Panc1 (cell line): ENCODE measurements at regions not wholly inside any gene's neighbourhood (a gene's known extent, or its start where the extent isn't known, plus 50 kb on each side); places are given as distances from the start of the nearest gene placed in this dataset.

Source experiments
- ATAC-seq: fragments of 200-7000 bp; cut with Tn5 transposase; 2 replicates; pipeline ENCODE4 v1.9.1; 2020; ENCODE audit warnings: mild to moderate bottlenecking, moderate library complexity
- BruUV-seq: library from RNA; stranded (reverse); fragments of 400-500 nt; replicated peaks from 2 replicates; lab custom pipeline; 2021; lab: Mats Ljungman, UMichigan
- CTCF ChIA-PET: fragments of 300-600 bp; sonication (Branson Sonifier 250); formaldehyde crosslinking; loops from one replicate; lab custom pipeline; 2022; ENCODE audit warnings: antibody characterized with exemption; lab: Charles Lee
- POLR2A ChIA-PET: fragments of 300-600 bp; sonication (Branson Sonifier 250); formaldehyde crosslinking; loops from one replicate; lab custom pipeline; 2022; ENCODE audit warnings: antibody characterized with exemption; lab: Charles Lee
- DNase-seq: peaks from one replicate; pipeline ENCODE4 v3.0.0-alpha.2; 2010; ENCODE audit warnings: low read depth, low spot score
- H3K27ac ChIP-seq: 2 replicates; pipeline ENCODE4 v1.5.1; 2011; ENCODE audit warnings: mild to moderate bottlenecking, low read length, inconsistent platforms
- H3K27me3 ChIP-seq: fragments of 200-500 bp; sonication (Bioruptor generic); 2 replicates; pipeline ENCODE4 v1.6.0; 2014; ENCODE audit warnings: low read length, inconsistent platforms; ENCODE audit not compliant: control insufficient read depth, insufficient read depth
- H3K36me3 ChIP-seq: fragments of 200-500 bp; sonication (Bioruptor generic); 2 replicates; pipeline ENCODE4 v1.5.1; 2014; ENCODE audit warnings: inconsistent platforms, mild to moderate bottlenecking, low read length, moderate library complexity; ENCODE audit not compliant: control insufficient read depth, insufficient read depth
- H3K4me1 ChIP-seq: 2 replicates; pipeline ENCODE4 v1.5.1; 2011; ENCODE audit warnings: inconsistent platforms, mild to moderate bottlenecking, low read length, moderate library complexity; ENCODE audit not compliant: control insufficient read depth, insufficient read depth
- H3K4me3 ChIP-seq, 2 experiments: 2 replicates each; pipeline ENCODE4 v1.5.1; 2011 to 2012; ENCODE audit warnings: low read depth in 2 of 2, low read length in 2 of 2, mild to moderate bottlenecking in 2 of 2, inconsistent platforms in 1 of 2, moderate library complexity in 1 of 2
- H3K9me3 ChIP-seq: fragments of 200-500 bp; sonication (Bioruptor generic); 2 replicates; pipeline ENCODE4 v1.5.1; 2014; ENCODE audit warnings: low read depth, mild to moderate bottlenecking, inconsistent platforms, low read length, moderate library complexity; ENCODE audit not compliant: control insufficient read depth, insufficient read depth
- POLR2AphosphoS5 ChIP-seq: IDR thresholded peaks from 2 replicates; pipeline ENCODE4 v1.6.1; 2012; ENCODE audit warnings: mild to moderate bottlenecking, low read depth, low read length, moderate library complexity
- SIN3A ChIP-seq: IDR thresholded peaks from 2 replicates; pipeline ENCODE4 v1.6.1; 2012; ENCODE audit warnings: low read depth, mild to moderate bottlenecking, low read length, moderate library complexity, borderline replicate concordance; ENCODE audit not compliant: insufficient read depth
- TCF7L2 ChIP-seq: IDR thresholded peaks from 2 replicates; pipeline ENCODE4 v1.6.1; 2011; ENCODE audit warnings: mild to moderate bottlenecking, low read depth, low read length, inconsistent platforms
- in situ Hi-C: cut with HindIII; loops from 2 replicates; pipeline ENCODE4 v1.10.0; 2016; ENCODE audit warnings: low sequenced_read_pairs, low pct_unique_long_range_greater_than_20kb
- intact Hi-C: fragments of 100-400 bp; cut with micrococcal nuclease; formaldehyde crosslinking; loops from one replicate; pipeline ENCODE4 v1.10.0; 2022; ENCODE audit not compliant: unreplicated experiment
- TF ChIP-seq, protein P1 (sequence below), 2 experiments: IDR thresholded peaks; 2 replicates each; pipeline ENCODE4 v1.6.1; 2011 to 2012; ENCODE audit warnings: low read depth in 2 of 2, control low read depth in 1 of 2, low read length in 1 of 2, mild to moderate bottlenecking in 1 of 2, moderate library complexity in 1 of 2; ENCODE audit not compliant: insufficient read depth in 1 of 2
- TF ChIP-seq, protein P2 (sequence below): fragments of 450-650 bp; IDR thresholded peaks from 2 replicates; pipeline ENCODE4 v1.5.1; 2017; ENCODE audit warnings: mild to moderate bottlenecking

DNA sequence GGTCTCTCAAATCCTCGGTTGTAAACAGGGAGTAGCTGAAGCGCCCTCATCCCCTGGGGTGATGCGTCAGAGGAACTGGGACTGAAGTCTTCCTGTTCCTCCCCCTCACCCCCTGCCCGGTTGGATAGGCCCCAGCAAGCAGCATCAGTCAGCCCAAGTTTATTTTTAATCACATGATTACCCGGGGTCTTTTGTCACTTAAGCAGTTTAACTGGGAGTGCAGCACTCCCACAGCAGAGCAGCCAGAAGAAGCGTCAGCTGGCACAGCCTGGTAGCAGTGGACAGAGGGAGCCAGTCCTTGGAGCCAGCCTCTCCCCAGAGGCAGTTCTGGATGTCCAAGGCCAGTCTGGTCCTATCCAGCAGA is 342.1 kb downstream of the CTTN start:
- in situ Hi-C loops (no loop called here), intact Hi-C loops (no loop called here)
- no peak overlapping the region for H3K4me3 ChIP-seq
- no peak for DNase-seq
- BruUV-seq = no TSS peak
- POLR2A ChIA-PET = no interaction called here
- H3K27ac ChIP-seq = no peak overlapping the region
- H3K9me3 ChIP-seq = no peaks in the 10 kb centered on the region
- H3K4me1 ChIP-seq = no peaks in the 10 kb centered on the region
- no peak for ATAC-seq
- H3K27me3 ChIP-seq = no peaks in the 10 kb centered on the region; the same call in 1 of the 2 replicates
- H3K36me3 ChIP-seq = no peaks in the 10 kb centered on the region
- TF ChIP-seq, protein P1, sequence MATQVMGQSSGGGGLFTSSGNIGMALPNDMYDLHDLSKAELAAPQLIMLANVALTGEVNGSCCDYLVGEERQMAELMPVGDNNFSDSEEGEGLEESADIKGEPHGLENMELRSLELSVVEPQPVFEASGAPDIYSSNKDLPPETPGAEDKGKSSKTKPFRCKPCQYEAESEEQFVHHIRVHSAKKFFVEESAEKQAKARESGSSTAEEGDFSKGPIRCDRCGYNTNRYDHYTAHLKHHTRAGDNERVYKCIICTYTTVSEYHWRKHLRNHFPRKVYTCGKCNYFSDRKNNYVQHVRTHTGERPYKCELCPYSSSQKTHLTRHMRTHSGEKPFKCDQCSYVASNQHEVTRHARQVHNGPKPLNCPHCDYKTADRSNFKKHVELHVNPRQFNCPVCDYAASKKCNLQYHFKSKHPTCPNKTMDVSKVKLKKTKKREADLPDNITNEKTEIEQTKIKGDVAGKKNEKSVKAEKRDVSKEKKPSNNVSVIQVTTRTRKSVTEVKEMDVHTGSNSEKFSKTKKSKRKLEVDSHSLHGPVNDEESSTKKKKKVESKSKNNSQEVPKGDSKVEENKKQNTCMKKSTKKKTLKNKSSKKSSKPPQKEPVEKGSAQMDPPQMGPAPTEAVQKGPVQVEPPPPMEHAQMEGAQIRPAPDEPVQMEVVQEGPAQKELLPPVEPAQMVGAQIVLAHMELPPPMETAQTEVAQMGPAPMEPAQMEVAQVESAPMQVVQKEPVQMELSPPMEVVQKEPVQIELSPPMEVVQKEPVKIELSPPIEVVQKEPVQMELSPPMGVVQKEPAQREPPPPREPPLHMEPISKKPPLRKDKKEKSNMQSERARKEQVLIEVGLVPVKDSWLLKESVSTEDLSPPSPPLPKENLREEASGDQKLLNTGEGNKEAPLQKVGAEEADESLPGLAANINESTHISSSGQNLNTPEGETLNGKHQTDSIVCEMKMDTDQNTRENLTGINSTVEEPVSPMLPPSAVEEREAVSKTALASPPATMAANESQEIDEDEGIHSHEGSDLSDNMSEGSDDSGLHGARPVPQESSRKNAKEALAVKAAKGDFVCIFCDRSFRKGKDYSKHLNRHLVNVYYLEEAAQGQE (IDR thresholded peaks at IDR 0.05; ENCODE audit: insufficient read depth in 1 of 2, low read depth in 2 of 2, low read length in 1 of 2) = no peak
- TF ChIP-seq SIN3A = no peak
- TF ChIP-seq, protein P2, sequence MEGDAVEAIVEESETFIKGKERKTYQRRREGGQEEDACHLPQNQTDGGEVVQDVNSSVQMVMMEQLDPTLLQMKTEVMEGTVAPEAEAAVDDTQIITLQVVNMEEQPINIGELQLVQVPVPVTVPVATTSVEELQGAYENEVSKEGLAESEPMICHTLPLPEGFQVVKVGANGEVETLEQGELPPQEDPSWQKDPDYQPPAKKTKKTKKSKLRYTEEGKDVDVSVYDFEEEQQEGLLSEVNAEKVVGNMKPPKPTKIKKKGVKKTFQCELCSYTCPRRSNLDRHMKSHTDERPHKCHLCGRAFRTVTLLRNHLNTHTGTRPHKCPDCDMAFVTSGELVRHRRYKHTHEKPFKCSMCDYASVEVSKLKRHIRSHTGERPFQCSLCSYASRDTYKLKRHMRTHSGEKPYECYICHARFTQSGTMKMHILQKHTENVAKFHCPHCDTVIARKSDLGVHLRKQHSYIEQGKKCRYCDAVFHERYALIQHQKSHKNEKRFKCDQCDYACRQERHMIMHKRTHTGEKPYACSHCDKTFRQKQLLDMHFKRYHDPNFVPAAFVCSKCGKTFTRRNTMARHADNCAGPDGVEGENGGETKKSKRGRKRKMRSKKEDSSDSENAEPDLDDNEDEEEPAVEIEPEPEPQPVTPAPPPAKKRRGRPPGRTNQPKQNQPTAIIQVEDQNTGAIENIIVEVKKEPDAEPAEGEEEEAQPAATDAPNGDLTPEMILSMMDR = no peak
- TF ChIP-seq TCF7L2 = no peak
- TF ChIP-seq POLR2AphosphoS5 = no peak
- CTCF ChIA-PET = no interaction called here

DNA sequence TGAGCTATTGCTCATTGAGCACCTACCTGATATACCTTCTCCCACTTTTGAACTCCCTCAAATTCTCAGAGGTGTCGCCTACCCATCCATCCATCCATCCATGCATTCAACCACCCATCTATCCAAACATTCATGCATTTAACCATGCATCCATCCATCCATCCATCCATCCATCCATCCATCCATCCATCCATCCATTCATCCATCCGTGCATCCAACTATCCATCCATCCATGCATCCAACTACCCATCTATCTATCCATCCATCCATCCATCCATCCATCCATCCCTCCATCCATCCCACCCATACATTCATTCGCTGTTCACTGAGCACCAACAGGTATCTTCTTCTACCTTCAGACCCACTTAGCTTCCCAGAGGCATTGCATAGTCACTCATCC is 342.8 kb downstream of the CTTN start:
- in situ Hi-C loops (no loop called here), intact Hi-C loops (no loop called here)
- Histone ChIP-seq H3K27me3 (no peaks in the 10 kb centered on the region; the same call in 1 of the 2 replicates), H3K4me3 (no peak overlapping the region), H3K27ac (no peak overlapping the region), H3K9me3 (no peaks in the 10 kb centered on the region), H3K4me1 (no peaks in the 10 kb centered on the region), H3K36me3 (no peaks in the 10 kb centered on the region)
- ATAC-seq = no peak
- CTCF ChIA-PET = no interaction called here
- BruUV-seq = no TSS peak
- DNase-seq = no peak
- TF ChIP-seq POLR2AphosphoS5 (no peak), TCF7L2 (no peak), SIN3A (no peak)
- TF ChIP-seq, protein P1 (IDR thresholded peaks at IDR 0.05; ENCODE audit: insufficient read depth in 1 of 2, low read depth in 2 of 2, low read length in 1 of 2) = no peak
- TF ChIP-seq, protein P2 = no peak
- POLR2A ChIA-PET = no interaction called here
